Upper lobe of right lung (tissue), 1 donor: ENCODE measurements at regions not wholly inside any gene's neighbourhood (a gene's known extent, or its start where the extent isn't known, plus 50 kb on each side); places are given as distances from the start of the nearest gene placed in this dataset.

Experiments
- ATAC-seq: fragments of 200-7000 bp; cut with Tn5 transposase; one replicate; pipeline ENCODE4 v1.9.1; 2020; ENCODE audit warnings: mild to moderate bottlenecking, moderate library complexity
- DNase-seq: peaks from one replicate; pipeline ENCODE4 v3.0.0-alpha.2; 2020
- H3K27ac ChIP-seq: fragments of 200-600 bp; one replicate; pipeline ENCODE4 v1.8.0; 2022
- H3K27me3 ChIP-seq: fragments of 200-600 bp; one replicate; pipeline ENCODE4 v1.8.0; 2022; ENCODE audit warnings: mild to moderate bottlenecking
- H3K36me3 ChIP-seq: fragments of 200-600 bp; one replicate; pipeline ENCODE4 v1.8.0; 2022
- H3K4me1 ChIP-seq: fragments of 200-600 bp; one replicate; pipeline ENCODE4 v1.8.0; 2022
- H3K4me3 ChIP-seq: fragments of 200-600 bp; one replicate; pipeline ENCODE4 v1.8.0; 2022; ENCODE audit warnings: mild to moderate bottlenecking
- H3K9me3 ChIP-seq: fragments of 200-600 bp; one replicate; pipeline ENCODE4 v1.8.0; 2022
- intact Hi-C: fragments of 100-400 bp; cut with DNase I; formaldehyde crosslinking; loops from one replicate; pipeline ENCODE4 v1.11.0; 2022
- TF ChIP-seq, protein P1 (sequence below): fragments of 200-600 bp; IDR thresholded peaks from one replicate; pipeline ENCODE4 v1.8.0; 2022; ENCODE audit warnings: antibody characterized with exemption
- donor health status: DM: no; HTN: yes; CAD: no; lungs with severe emphysema.

DNA sequence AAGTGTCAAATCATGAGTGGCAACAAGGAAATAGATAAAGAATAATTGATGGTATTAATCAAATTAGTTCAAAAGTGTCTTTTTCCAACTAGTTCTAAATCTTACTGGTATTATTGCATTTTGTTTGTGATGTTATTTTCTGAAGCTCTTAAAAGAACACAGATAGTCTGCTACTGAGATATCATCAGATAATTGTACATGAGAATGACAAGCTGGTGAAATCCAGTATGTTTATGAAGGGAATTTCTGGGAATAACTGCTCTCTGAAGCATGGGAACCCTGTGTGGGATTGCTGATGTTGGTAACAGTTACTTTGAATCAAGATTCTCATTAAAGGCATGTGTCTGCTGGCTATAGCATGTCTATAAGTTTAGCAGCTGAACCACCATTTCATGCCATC is 190.3 kb upstream of the CDIN1 start:
- Histone ChIP-seq H3K4me1 (no peaks in the 10 kb centered on the region), H3K9me3 (no peaks in the 10 kb centered on the region), H3K36me3 (no peaks in the 10 kb centered on the region), H3K4me3 (no peak overlapping the region), H3K27ac (no peak overlapping the region), H3K27me3 (no peaks in the 10 kb centered on the region)
- TF ChIP-seq, protein P1, sequence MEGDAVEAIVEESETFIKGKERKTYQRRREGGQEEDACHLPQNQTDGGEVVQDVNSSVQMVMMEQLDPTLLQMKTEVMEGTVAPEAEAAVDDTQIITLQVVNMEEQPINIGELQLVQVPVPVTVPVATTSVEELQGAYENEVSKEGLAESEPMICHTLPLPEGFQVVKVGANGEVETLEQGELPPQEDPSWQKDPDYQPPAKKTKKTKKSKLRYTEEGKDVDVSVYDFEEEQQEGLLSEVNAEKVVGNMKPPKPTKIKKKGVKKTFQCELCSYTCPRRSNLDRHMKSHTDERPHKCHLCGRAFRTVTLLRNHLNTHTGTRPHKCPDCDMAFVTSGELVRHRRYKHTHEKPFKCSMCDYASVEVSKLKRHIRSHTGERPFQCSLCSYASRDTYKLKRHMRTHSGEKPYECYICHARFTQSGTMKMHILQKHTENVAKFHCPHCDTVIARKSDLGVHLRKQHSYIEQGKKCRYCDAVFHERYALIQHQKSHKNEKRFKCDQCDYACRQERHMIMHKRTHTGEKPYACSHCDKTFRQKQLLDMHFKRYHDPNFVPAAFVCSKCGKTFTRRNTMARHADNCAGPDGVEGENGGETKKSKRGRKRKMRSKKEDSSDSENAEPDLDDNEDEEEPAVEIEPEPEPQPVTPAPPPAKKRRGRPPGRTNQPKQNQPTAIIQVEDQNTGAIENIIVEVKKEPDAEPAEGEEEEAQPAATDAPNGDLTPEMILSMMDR, result no peak
- no peak for ATAC-seq
- no peak for DNase-seq
- intact Hi-C loops, result no loop called here

DNA sequence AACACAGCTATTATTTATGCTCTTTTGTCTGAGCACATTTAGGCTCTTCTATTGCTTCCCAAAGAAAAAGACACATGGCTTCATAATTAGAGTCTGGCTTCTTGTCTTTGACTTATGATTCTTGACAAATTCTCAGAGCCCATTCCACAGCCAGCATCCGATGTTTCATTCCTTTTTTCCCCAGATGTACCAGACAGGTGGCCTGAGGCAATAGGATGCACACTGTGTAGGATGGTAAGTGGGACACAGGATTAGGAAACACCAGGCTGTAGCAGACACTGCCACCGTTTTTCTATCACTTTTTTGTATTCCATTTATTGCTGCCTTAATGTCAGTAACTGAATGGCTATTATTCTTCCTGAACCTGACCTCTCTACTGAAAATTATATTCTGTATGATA is 188.9 kb upstream of the CDIN1 start:
- no peak for DNase-seq
- no peak for ATAC-seq
- TF ChIP-seq, protein P1, result no peak
- H3K27ac ChIP-seq, result no peak overlapping the region
- H3K4me3 ChIP-seq, result no peak overlapping the region
- H3K4me1 ChIP-seq, result no peaks in the 10 kb centered on the region
- H3K36me3 ChIP-seq, result no peaks in the 10 kb centered on the region
- H3K27me3 ChIP-seq, result no peaks in the 10 kb centered on the region
- H3K9me3 ChIP-seq, result no peaks in the 10 kb centered on the region
- intact Hi-C loops, result no loop called here

DNA sequence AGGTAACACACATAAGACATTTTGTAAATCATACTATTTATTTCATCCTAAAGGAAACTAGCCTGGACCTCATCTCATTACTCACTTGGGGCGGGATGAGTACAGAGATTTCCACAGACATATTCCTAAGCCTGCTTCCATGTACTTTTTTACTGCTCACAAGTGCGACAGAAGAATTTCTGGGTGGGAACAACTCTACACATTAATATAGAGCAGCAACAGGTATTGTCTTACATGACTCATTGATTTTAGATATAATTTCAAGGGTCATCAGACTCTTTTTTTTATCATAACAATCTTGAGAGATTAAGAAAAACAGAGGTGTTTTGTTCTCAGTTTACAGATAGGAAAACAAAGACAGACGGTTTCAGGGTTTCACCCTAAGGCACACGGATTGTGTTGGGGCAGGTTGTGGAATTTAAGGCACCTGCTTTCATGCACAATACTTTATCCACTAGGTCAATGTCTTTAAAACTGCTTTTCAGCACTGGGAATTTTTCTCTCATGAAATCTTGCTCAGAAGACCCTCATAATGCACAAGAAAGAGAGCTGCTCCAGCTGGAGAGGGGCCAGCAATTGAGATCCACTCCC is 186.7 kb upstream of the CDIN1 start:
- no peak for DNase-seq
- Histone ChIP-seq H3K27me3 (no peaks in the 10 kb centered on the region), H3K4me1 (no peaks in the 10 kb centered on the region), H3K4me3 (no peak overlapping the region), H3K36me3 (no peaks in the 10 kb centered on the region), H3K9me3 (no peaks in the 10 kb centered on the region), H3K27ac (no peak overlapping the region)
- intact Hi-C loops, result no loop called here
- no peak for ATAC-seq
- TF ChIP-seq, protein P1, result no peak

DNA sequence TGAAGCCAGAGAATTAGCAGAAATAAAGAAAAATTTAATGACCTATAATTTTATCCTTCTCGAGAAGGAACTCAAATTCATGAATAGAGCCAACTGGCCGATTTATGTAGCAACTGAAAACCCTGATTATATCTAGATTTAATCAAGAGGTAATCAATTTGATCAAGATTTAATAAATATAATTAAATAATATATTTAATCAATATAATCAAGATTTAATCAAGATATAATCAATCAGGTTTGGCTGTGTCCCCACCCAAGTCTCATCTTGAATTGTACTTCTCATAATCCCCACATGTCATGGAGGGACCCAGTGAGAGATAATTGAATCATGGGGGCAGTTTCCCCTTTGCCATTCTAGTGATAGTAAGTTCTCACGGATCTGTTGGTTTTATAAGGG is 181.2 kb upstream of the CDIN1 start:
- Histone ChIP-seq H3K4me3 (no peak overlapping the region), H3K36me3 (no peaks in the 10 kb centered on the region), H3K9me3 (no peaks in the 10 kb centered on the region), H3K4me1 (no peaks in the 10 kb centered on the region), H3K27me3 (no peaks in the 10 kb centered on the region), H3K27ac (no peak overlapping the region)
- intact Hi-C loops, result no loop called here
- TF ChIP-seq, protein P1, result no peak
- DNase-seq (no peak), ATAC-seq (no peak)

DNA sequence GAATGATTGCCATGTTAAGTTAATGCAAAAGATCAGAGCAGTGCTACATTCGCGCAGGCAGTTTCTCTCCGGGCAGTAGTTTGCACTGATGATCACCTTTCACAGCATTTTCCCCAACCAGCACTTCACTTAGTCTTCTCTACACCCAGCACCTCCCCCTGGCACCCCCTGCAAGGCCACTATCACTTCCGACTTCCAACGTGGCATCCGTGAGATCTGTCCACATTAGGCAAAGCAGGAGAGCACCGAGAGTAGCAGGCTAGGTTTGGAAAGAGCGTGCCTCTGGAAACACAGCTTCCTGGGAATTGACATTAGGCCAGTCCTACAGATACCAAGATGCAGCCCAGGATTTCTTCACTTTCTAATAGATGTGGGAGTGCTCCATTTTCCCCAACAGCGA is 180.2 kb upstream of the CDIN1 start:
- H3K9me3 ChIP-seq, result no peaks in the 10 kb centered on the region
- H3K4me3 ChIP-seq, result no peak overlapping the region
- no peaks in the 10 kb centered on the region for H3K36me3 ChIP-seq
- TF ChIP-seq, protein P1, result no peak
- no peak overlapping the region for H3K27ac ChIP-seq
- no peaks in the 10 kb centered on the region for H3K4me1 ChIP-seq
- no peak for DNase-seq
- intact Hi-C loops, result no loop called here
- H3K27me3 ChIP-seq, result no peaks in the 10 kb centered on the region
- no peak for ATAC-seq
